ENCODE measurements at regions not wholly inside any gene's neighbourhood (a gene's known extent, or its start where the extent isn't known, plus 50 kb on each side); places are given as distances from the start of the nearest gene placed in this dataset.

DNA sequence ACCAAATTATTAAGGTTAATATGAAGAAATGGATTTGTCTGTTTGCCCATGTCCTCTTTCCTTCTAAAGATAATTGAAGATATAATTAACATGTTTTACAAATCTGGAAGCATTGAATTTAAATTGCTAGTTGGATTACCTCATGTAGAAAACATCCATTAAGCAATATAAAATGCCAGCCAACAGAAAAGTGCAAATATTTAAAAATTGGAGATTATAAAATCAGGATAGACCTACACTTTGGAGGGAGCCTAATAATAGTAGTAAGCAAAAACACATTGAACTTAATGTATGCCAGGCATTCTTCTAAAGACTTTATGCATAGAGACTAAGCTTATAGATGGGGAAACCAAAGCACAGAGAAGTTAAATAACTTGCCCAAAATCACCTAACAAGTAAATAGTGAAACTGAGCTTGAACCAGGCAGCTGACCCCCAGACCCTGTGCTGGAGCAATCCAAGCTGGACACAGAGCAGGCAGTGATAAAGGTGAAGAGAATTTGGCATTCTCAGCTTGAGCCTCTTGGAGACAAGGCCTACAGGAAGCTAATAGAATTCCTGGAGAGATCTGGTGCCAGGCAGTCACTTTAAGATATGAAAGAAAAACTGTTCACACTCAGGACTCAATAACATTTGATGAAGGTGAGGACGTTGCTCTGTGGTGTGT is 119.8 kb downstream of the ASCL1 start:
- TF ChIP-seq, protein P1, sequence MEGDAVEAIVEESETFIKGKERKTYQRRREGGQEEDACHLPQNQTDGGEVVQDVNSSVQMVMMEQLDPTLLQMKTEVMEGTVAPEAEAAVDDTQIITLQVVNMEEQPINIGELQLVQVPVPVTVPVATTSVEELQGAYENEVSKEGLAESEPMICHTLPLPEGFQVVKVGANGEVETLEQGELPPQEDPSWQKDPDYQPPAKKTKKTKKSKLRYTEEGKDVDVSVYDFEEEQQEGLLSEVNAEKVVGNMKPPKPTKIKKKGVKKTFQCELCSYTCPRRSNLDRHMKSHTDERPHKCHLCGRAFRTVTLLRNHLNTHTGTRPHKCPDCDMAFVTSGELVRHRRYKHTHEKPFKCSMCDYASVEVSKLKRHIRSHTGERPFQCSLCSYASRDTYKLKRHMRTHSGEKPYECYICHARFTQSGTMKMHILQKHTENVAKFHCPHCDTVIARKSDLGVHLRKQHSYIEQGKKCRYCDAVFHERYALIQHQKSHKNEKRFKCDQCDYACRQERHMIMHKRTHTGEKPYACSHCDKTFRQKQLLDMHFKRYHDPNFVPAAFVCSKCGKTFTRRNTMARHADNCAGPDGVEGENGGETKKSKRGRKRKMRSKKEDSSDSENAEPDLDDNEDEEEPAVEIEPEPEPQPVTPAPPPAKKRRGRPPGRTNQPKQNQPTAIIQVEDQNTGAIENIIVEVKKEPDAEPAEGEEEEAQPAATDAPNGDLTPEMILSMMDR (IDR thresholded peaks at IDR 0.05 in 2 of 3, conservative IDR thresholded peaks at IDR 0.05 in 1 of 3; ENCODE audit: borderline replicate concordance in 1 of 3, insufficient read depth in 1 of 3, low read depth in 2 of 3, low read length in 2 of 3): no peak
- TF ChIP-seq RAD21 (IDR thresholded peaks at IDR 0.05; ENCODE audit: low read depth) (no peak), YY1 (IDR thresholded peaks at IDR 0.05; ENCODE audit: extremely low read depth, insufficient replicate concordance, low read depth, low read length) (no peak), TCF7L2 (IDR thresholded peaks at IDR 0.05; ENCODE audit: borderline replicate concordance, extremely low read depth, insufficient read depth, insufficient read length) (no peak)
- TF ChIP-seq, protein P2, sequence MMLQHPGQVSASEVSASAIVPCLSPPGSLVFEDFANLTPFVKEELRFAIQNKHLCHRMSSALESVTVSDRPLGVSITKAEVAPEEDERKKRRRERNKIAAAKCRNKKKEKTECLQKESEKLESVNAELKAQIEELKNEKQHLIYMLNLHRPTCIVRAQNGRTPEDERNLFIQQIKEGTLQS (IDR thresholded peaks at IDR 0.05): no peak

Measured in HCT116 (cell line).